NCI-H2196 treated with DMSO at 0.1 percent for 48 hours (cell line): ENCODE measurements at regions not wholly inside any gene's neighbourhood (a gene's known extent, or its start where the extent isn't known, plus 50 kb on each side); places are given as distances from the start of the nearest gene placed in this dataset.
"Not testable (repeated sequence)": the region's sequence is repeated elsewhere in the genome, so short reads cannot be mapped to it uniquely, and the experiment has no call there.

Experiments
- DNase-seq: peaks from one replicate; lab custom pipeline; 2025; ENCODE audit not compliant: unreplicated experiment; lab: John Stamatoyannopoulos, UW

- no peak for DNase-seq
Measured at GRCh38 chr5:38678076-38678475, 121.6 kb upstream of the LIFR start.

- not testable (repeated sequence) for DNase-seq
Measured at GRCh38 chr5:38678697-38679096, 122.3 kb upstream of the LIFR start.

GRCh38 chr5:38680094-38680825, 123.8 kb upstream of the LIFR start:
- DNase-seq: no peak

- no peak for DNase-seq
Measured at GRCh38 chr5:38681029-38681706, 124.7 kb upstream of the LIFR start.

GRCh38 chr5:38681966-38682365, 125.5 kb upstream of the LIFR start:
- DNase-seq: no peak

GRCh38 chr5:38686658-38687057, 130.2 kb upstream of the LIFR start:
- no peak for DNase-seq

- no peak for DNase-seq
Measured at GRCh38 chr5:38692346-38692745, 135.9 kb upstream of the LIFR start.

- DNase-seq: no peak
Measured at GRCh38 chr5:38692781-38693527, 136.5 kb upstream of the LIFR start.

GRCh38 chr5:38695021-38695958, 138.8 kb upstream of the LIFR start:
- peak; percentile 83 for DNase-seq

GRCh38 chr5:38697013-38697412, 140.6 kb upstream of the LIFR start:
- no peak for DNase-seq

- DNase-seq: not testable (repeated sequence)
Measured at GRCh38 chr5:38705529-38705928, 140.3 kb upstream of the OSMR start.

- DNase-seq: no peak
Measured at GRCh38 chr5:38706376-38706775, 139.4 kb upstream of the OSMR start.

- no peak for DNase-seq
Measured at GRCh38 chr5:38707352-38708210, 138.2 kb upstream of the OSMR start.

- DNase-seq: no peak
Measured at GRCh38 chr5:38709678-38710306, 136.0 kb upstream of the OSMR start.

GRCh38 chr5:38710627-38711026, 135.2 kb upstream of the OSMR start:
- DNase-seq: no peak

GRCh38 chr5:38712391-38712790, 133.4 kb upstream of the OSMR start:
- DNase-seq: no peak

GRCh38 chr5:38714240-38714639, 131.6 kb upstream of the OSMR start:
- no peak for DNase-seq

- DNase-seq: no peak
Measured at GRCh38 chr5:38714703-38715355, 131.0 kb upstream of the OSMR start.

GRCh38 chr5:38715696-38716095, 130.1 kb upstream of the OSMR start:
- DNase-seq: peak; percentile 36
